LNCAP (cell line): ENCODE measurements at regions not wholly inside any gene's neighbourhood (a gene's known extent, or its start where the extent isn't known, plus 50 kb on each side); places are given as distances from the start of the nearest gene placed in this dataset.

ENCODE experiments used
- CTCF ChIP-seq: fragments of 450-650 bp; IDR thresholded peaks from 2 replicates; pipeline ENCODE4 v1.5.1; 2017; ENCODE audit warnings: mild to moderate bottlenecking

- no peak for TF ChIP-seq CTCF
Measured at GRCh38 chr20:16970776-16971175, 222.6 kb downstream of the OTOR start.

GRCh38 chr20:16974080-16974854 is 226.1 kb downstream of the OTOR start:
- no peak for TF ChIP-seq CTCF

- TF ChIP-seq CTCF: no peak
Measured at GRCh38 chr20:16974855-16975162, 226.7 kb downstream of the OTOR start.

GRCh38 chr20:16975682-16976081 is 227.5 kb downstream of the OTOR start:
- TF ChIP-seq CTCF: no peak

GRCh38 chr20:16978497-16978896 is 230.3 kb downstream of the OTOR start:
- no peak for TF ChIP-seq CTCF

GRCh38 chr20:16982091-16982726 is 234.1 kb downstream of the OTOR start:
- no peak for TF ChIP-seq CTCF

- no peak for TF ChIP-seq CTCF
Measured at GRCh38 chr20:16984481-16984880, 236.3 kb downstream of the OTOR start.
